ENCODE measurements at regions not wholly inside any gene's neighbourhood (a gene's known extent, or its start where the extent isn't known, plus 50 kb on each side); places are given as distances from the start of the nearest gene placed in this dataset.
"Not testable (repeated sequence)": the region's sequence is repeated elsewhere in the genome, so short reads cannot be mapped to it uniquely, and the experiment has no call there.

GRCh38 chr11:3516345-3516933 is 125.4 kb downstream of the ART5 start:
- H2BK15ac ChIP-seq (ENCODE audit: low read length); DNase-seq (ENCODE audit: low read depth in 1 of 2, low spot score in 2 of 2); H3K4me2 ChIP-seq (ENCODE audit: insufficient read depth in 1 of 2, low read depth in 2 of 2, low read length in 2 of 2); H4K20me1 ChIP-seq (replicated peaks in 1 of 2; ENCODE audit: control insufficient read depth in 1 of 2, insufficient read depth in 2 of 2, low read length in 2 of 2); H3K56ac ChIP-seq (replicated peaks; ENCODE audit: insufficient read length, low read depth, low read length); H3K79me2 ChIP-seq (ENCODE audit: control insufficient read depth in 1 of 2, insufficient read depth in 2 of 2, low read length in 2 of 2); H3K23me2 ChIP-seq (ENCODE audit: low read depth, low read length); FAIRE-seq; H3K4me1 ChIP-seq (replicated peaks in 1 of 4; ENCODE audit: control insufficient read depth in 3 of 4, insufficient read depth in 4 of 4, low read length in 3 of 4); H2BK120ac ChIP-seq (replicated peaks; ENCODE audit: low read depth, low read length); H4K5ac ChIP-seq (ENCODE audit: insufficient read length, low read depth, low read length); H2BK5ac ChIP-seq (ENCODE audit: low read depth, low read length); H3K36me3 ChIP-seq (ENCODE audit: control insufficient read depth in 2 of 4, insufficient read depth in 4 of 4, low read length in 3 of 4); CTCF ChIA-PET (ENCODE audit: partially characterized antibody); H3K27me3 ChIP-seq (replicated peaks in 1 of 4; ENCODE audit: control insufficient read depth in 3 of 4, extremely low read depth in 1 of 4, insufficient read depth in 3 of 4, low read length in 3 of 4); H3K18ac ChIP-seq (ENCODE audit: extremely low read depth, low read length); H3K27ac ChIP-seq (ENCODE audit: low read depth, low read length); H3K23ac ChIP-seq (ENCODE audit: insufficient read length); H3K9me3 ChIP-seq (ENCODE audit: insufficient read depth in 2 of 2, low read depth in 1 of 2, low read length in 1 of 2); H3K4me3 ChIP-seq (ENCODE audit: extremely low read depth in 1 of 4, insufficient read depth in 2 of 4, low read depth in 3 of 4, low read length in 4 of 4); H4K8ac ChIP-seq (ENCODE audit: extremely low read depth, insufficient read depth, low read length); H2AK5ac ChIP-seq (ENCODE audit: low read depth, low read length); H3K4ac ChIP-seq (replicated peaks; ENCODE audit: insufficient read length, low read depth, low read length); POLR2A ChIA-PET (ENCODE audit: partially characterized antibody); H2AFZ ChIP-seq (ENCODE audit: low read length); H2BK12ac ChIP-seq (ENCODE audit: low read depth, low read length); H4K91ac ChIP-seq (replicated peaks; ENCODE audit: insufficient read length, low read length); H3K9ac ChIP-seq (replicated peaks in 1 of 4; ENCODE audit: extremely low read depth in 1 of 4, low read depth in 3 of 4, low read length in 3 of 4); H3K14ac ChIP-seq (ENCODE audit: insufficient read length); H3K79me1 ChIP-seq (ENCODE audit: low read depth, low read length); H2BK20ac ChIP-seq (ENCODE audit: low read length): not testable (repeated sequence)
- 94% methylated on average over 5 of the region's 6 CpGs; no CpG with 5 or more reads in 1 of the 2 experiments for WGBS, 2 experiments (ENCODE audit: extremely low coverage in 1 of 2, insufficient coverage in 1 of 2, insufficient read length in 1 of 2, insufficient replicate concordance in 2 of 2, low coverage in 1 of 2, low lambda C conversion rate in 2 of 2, missing lambda C conversion rate in 1 of 2)

- H4K8ac ChIP-seq (ENCODE audit: extremely low read depth, insufficient read depth, low read length); CTCF ChIA-PET (ENCODE audit: partially characterized antibody): not testable (repeated sequence)
- WGBS, 2 experiments (ENCODE audit: extremely low coverage in 1 of 2, insufficient coverage in 1 of 2, insufficient read length in 1 of 2, insufficient replicate concordance in 2 of 2, low coverage in 1 of 2, low lambda C conversion rate in 2 of 2, missing lambda C conversion rate in 1 of 2) = 79% methylated on average over 15 of the region's 15 CpGs; no CpG with 5 or more reads in 1 of the 2 experiments
Measured at GRCh38 chr11:3514635-3515424, 127.0 kb downstream of the ART5 start.

More at GRCh38 chr11:3514635-3515424, 127.0 kb downstream of the ART5 start:
- H2BK120ac ChIP-seq (replicated peaks; ENCODE audit: low read depth, low read length); H4K20me1 ChIP-seq (replicated peaks in 1 of 2; ENCODE audit: control insufficient read depth in 1 of 2, insufficient read depth in 2 of 2, low read length in 2 of 2); H3K36me3 ChIP-seq (ENCODE audit: control insufficient read depth in 2 of 4, insufficient read depth in 4 of 4, low read length in 3 of 4); H3K23ac ChIP-seq (ENCODE audit: insufficient read length); H3K27me3 ChIP-seq (replicated peaks in 1 of 4; ENCODE audit: control insufficient read depth in 3 of 4, extremely low read depth in 1 of 4, insufficient read depth in 3 of 4, low read length in 3 of 4); H2BK15ac ChIP-seq (ENCODE audit: low read length); H3K23me2 ChIP-seq (ENCODE audit: low read depth, low read length); FAIRE-seq; H3K56ac ChIP-seq (replicated peaks; ENCODE audit: insufficient read length, low read depth, low read length); H3K4me2 ChIP-seq (ENCODE audit: insufficient read depth in 1 of 2, low read depth in 2 of 2, low read length in 2 of 2); H3K27ac ChIP-seq (ENCODE audit: low read depth, low read length); POLR2A ChIA-PET (ENCODE audit: partially characterized antibody); H3K18ac ChIP-seq (ENCODE audit: extremely low read depth, low read length); H3K14ac ChIP-seq (ENCODE audit: insufficient read length); H3K79me1 ChIP-seq (ENCODE audit: low read depth, low read length); H2BK5ac ChIP-seq (ENCODE audit: low read depth, low read length); H3K79me2 ChIP-seq (ENCODE audit: control insufficient read depth in 1 of 2, insufficient read depth in 2 of 2, low read length in 2 of 2); H3K4me1 ChIP-seq (replicated peaks in 1 of 4; ENCODE audit: control insufficient read depth in 3 of 4, insufficient read depth in 4 of 4, low read length in 3 of 4); H2AK5ac ChIP-seq (ENCODE audit: low read depth, low read length); H3K4ac ChIP-seq (replicated peaks; ENCODE audit: insufficient read length, low read depth, low read length); H2BK12ac ChIP-seq (ENCODE audit: low read depth, low read length); H4K5ac ChIP-seq (ENCODE audit: insufficient read length, low read depth, low read length); H3K4me3 ChIP-seq (ENCODE audit: extremely low read depth in 1 of 4, insufficient read depth in 2 of 4, low read depth in 3 of 4, low read length in 4 of 4); H3K9ac ChIP-seq (replicated peaks in 1 of 4; ENCODE audit: extremely low read depth in 1 of 4, low read depth in 3 of 4, low read length in 3 of 4); H2AFZ ChIP-seq (ENCODE audit: low read length); H4K91ac ChIP-seq (replicated peaks; ENCODE audit: insufficient read length, low read length); H2BK20ac ChIP-seq (ENCODE audit: low read length); H3K9me3 ChIP-seq (ENCODE audit: insufficient read depth in 2 of 2, low read depth in 1 of 2, low read length in 1 of 2); DNase-seq (ENCODE audit: low read depth in 1 of 2, low spot score in 2 of 2): not testable (repeated sequence)

Data from H1 (cell line).